HG02884 (cell line): ENCODE measurements at regions not wholly inside any gene's neighbourhood (a gene's known extent, or its start where the extent isn't known, plus 50 kb on each side); places are given as distances from the start of the nearest gene placed in this dataset.
"Not testable (repeated sequence)": the region's sequence is repeated elsewhere in the genome, so short reads cannot be mapped to it uniquely, and the experiment has no call there.

Source experiments
- ATAC-seq: cut with Tn5 transposase; IDR thresholded peaks from one replicate; pipeline ENCODE4 v1.9.1; 2021; ENCODE audit warnings: mild to moderate bottlenecking, moderate library complexity; ENCODE audit not compliant: unreplicated experiment

- no peak for ATAC-seq
Observed at GRCh38 chr6:878179-878578, 185.2 kb upstream of the EXOC2 start.

- no peak for ATAC-seq
Observed at GRCh38 chr6:875012-875411, 182.1 kb upstream of the EXOC2 start.

- ATAC-seq: no peak
Observed at GRCh38 chr6:872570-873125, 179.7 kb upstream of the EXOC2 start.

- no peak for ATAC-seq
Observed at GRCh38 chr6:871503-871902, 178.6 kb upstream of the EXOC2 start.

- ATAC-seq: no peak
Observed at GRCh38 chr6:870096-870495, 177.2 kb upstream of the EXOC2 start.

GRCh38 chr6:868201-868600 lies 175.3 kb upstream of the EXOC2 start:
- ATAC-seq: no peak

GRCh38 chr6:867378-867777 lies 174.4 kb upstream of the EXOC2 start:
- no peak for ATAC-seq

- ATAC-seq: no peak
Observed at GRCh38 chr6:866316-866715, 173.4 kb upstream of the EXOC2 start.

GRCh38 chr6:865846-866245 lies 172.9 kb upstream of the EXOC2 start:
- no peak for ATAC-seq

- no peak for ATAC-seq
Observed at GRCh38 chr6:863831-864230, 170.9 kb upstream of the EXOC2 start.

- ATAC-seq: not testable (repeated sequence)
Observed at GRCh38 chr6:863127-863526, 170.2 kb upstream of the EXOC2 start.

- no peak for ATAC-seq
Observed at GRCh38 chr6:859936-860335, 167.0 kb upstream of the EXOC2 start.

GRCh38 chr6:854406-855118 lies 161.6 kb upstream of the EXOC2 start:
- ATAC-seq: no peak

GRCh38 chr6:852216-852615 lies 159.3 kb upstream of the EXOC2 start:
- not testable (repeated sequence) for ATAC-seq

GRCh38 chr6:849075-849506 lies 156.2 kb upstream of the EXOC2 start:
- no peak for ATAC-seq

GRCh38 chr6:845566-845965 lies 152.6 kb upstream of the EXOC2 start:
- no peak for ATAC-seq

GRCh38 chr6:845101-845500 lies 152.2 kb upstream of the EXOC2 start:
- no peak for ATAC-seq

GRCh38 chr6:842141-842540 lies 149.2 kb upstream of the EXOC2 start:
- no peak for ATAC-seq

- ATAC-seq: no peak
Observed at GRCh38 chr6:841569-841968, 148.6 kb upstream of the EXOC2 start.

GRCh38 chr6:839201-839600 lies 146.3 kb upstream of the EXOC2 start:
- no peak for ATAC-seq

GRCh38 chr6:837380-837779 lies 144.4 kb upstream of the EXOC2 start:
- ATAC-seq: no peak

GRCh38 chr6:836276-836853 lies 143.4 kb upstream of the EXOC2 start:
- ATAC-seq: no peak
